GM23338 (cell line): ENCODE measurements at regions not wholly inside any gene's neighbourhood (a gene's known extent, or its start where the extent isn't known, plus 50 kb on each side); places are given as distances from the start of the nearest gene placed in this dataset.

Experiments
- CREB1 ChIP-seq: fragments of 250-450 bp; sonication (Bioruptor Pico); IDR thresholded peaks from 2 replicates; pipeline ENCODE4 v1.5.0; 2020; ENCODE audit warnings: low read depth, mild to moderate bottlenecking, moderate library complexity
- CTCF ChIP-seq, 2 experiments: fragments of 200-600 bp in 1 of 2; sonication (generic) in 1 of 2; conservative IDR thresholded peaks; 2 replicates each; pipeline versions ENCODE4 v1.5.1 to v1.6.1; 2016 to 2017; ENCODE audit warnings: antibody characterized with exemption in 2 of 2, low read depth in 2 of 2, mild to moderate bottlenecking in 2 of 2, moderate library complexity in 1 of 2
- EZH2phosphoT487 ChIP-seq: fragments of 200-600 bp; sonication (generic); IDR thresholded peaks from one replicate; pipeline ENCODE4 v1.8.1; 2018; ENCODE audit warnings: antibody characterized with exemption; ENCODE audit not compliant: unreplicated experiment
- POLR2AphosphoS5 ChIP-seq: IDR thresholded peaks from 2 replicates; pipeline ENCODE4 v1.6.1; 2016; ENCODE audit warnings: antibody characterized with exemption, low read depth
- REST ChIP-seq: IDR thresholded peaks from one replicate; pipeline ENCODE4 v1.6.1; 2018; ENCODE audit warnings: antibody characterized with exemption; ENCODE audit not compliant: unreplicated experiment

GRCh38 chr4:91958596-91958995 is 345.2 kb upstream of the GRID2 start:
- TF ChIP-seq POLR2AphosphoS5: no peak
- TF ChIP-seq REST: no peak
- no peak for TF ChIP-seq CTCF (conservative IDR thresholded peaks at IDR 0.05; ENCODE audit: low read depth in 2 of 2)
- TF ChIP-seq EZH2phosphoT487: no peak
- no peak for TF ChIP-seq CREB1 (CRISPR knock-in tag)
